Activated CD4-positive, alpha-beta T cell treated with anti-CD3 and anti-CD28 coated beads, Interleukin-2, amount 10 ng/mL, durations not matched to agents 7 days and 5 days (primary cell): ENCODE measurements at regions not wholly inside any gene's neighbourhood (a gene's known extent, or its start where the extent isn't known, plus 50 kb on each side); places are given as distances from the start of the nearest gene placed in this dataset.

Experiments used
- CTCF ChIA-PET: fragments of 350-600 bp; sonication (Branson Sonifier 250); formaldehyde crosslinking; loops from one replicate; lab custom pipeline; 2021; ENCODE audit warnings: antibody characterized with exemption; lab: Charles Lee
- POLR2A ChIA-PET: fragments of 350-600 bp; sonication (Branson Sonifier 250); formaldehyde crosslinking; loops from one replicate; lab custom pipeline; 2021; ENCODE audit warnings: antibody characterized with exemption; lab: Charles Lee
- DNase-seq: peaks from one replicate; pipeline ENCODE4 v3.0.0-alpha.2; 2020
- H3K27ac Mint-ChIP-seq: one replicate; pipeline ENCODE4 v1.8.0; 2021; ENCODE audit warnings: mild to moderate bottlenecking, moderate library complexity, mixed read lengths
- H3K27me3 Mint-ChIP-seq: one replicate; pipeline ENCODE4 v1.8.0; 2021; ENCODE audit warnings: mixed read lengths
- H3K36me3 Mint-ChIP-seq: one replicate; pipeline ENCODE4 v1.8.0; 2021; ENCODE audit warnings: low read depth, mixed read lengths
- H3K4me1 Mint-ChIP-seq: one replicate; pipeline ENCODE4 v1.8.0; 2021; ENCODE audit warnings: mixed read lengths
- H3K4me3 Mint-ChIP-seq: one replicate; pipeline ENCODE4 v1.8.0; 2021; ENCODE audit warnings: mild to moderate bottlenecking, moderate library complexity, mixed read lengths
- H3K9me3 Mint-ChIP-seq: one replicate; pipeline ENCODE4 v1.8.0; 2021; ENCODE audit warnings: mixed read lengths

DNA sequence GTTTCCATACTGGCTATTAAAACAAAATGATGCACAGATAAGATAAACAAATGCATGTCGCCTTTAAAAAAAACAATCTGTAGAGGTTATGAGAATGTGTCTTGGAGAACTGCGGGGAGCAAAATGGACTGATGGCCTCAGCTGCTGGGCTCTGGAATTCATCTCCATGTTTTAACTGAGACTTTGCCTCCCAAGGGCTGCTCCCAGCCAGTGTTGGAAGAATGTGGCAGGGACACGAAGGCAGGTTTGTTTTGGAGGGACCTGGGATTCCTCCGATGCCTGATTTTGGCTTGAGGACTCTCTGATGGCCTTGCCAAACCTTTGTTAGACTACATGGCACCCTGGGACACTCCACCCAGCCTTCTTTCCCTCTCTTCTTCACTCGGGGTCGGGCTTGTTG lies 83.5 kb upstream of the AP1S2 start:
- Mint-ChIP-seq H3K27me3 (peaks cover 4% of the 10 kb centered on the region), H3K36me3 (no peaks in the 10 kb centered on the region), H3K4me3 (no peak overlapping the region), H3K27ac (no peak overlapping the region), H3K9me3 (no peaks in the 10 kb centered on the region), H3K4me1 (no peaks in the 10 kb centered on the region)
- ChIA-PET CTCF (no interaction called here), POLR2A (no interaction called here)
- DNase-seq: no peak

DNA sequence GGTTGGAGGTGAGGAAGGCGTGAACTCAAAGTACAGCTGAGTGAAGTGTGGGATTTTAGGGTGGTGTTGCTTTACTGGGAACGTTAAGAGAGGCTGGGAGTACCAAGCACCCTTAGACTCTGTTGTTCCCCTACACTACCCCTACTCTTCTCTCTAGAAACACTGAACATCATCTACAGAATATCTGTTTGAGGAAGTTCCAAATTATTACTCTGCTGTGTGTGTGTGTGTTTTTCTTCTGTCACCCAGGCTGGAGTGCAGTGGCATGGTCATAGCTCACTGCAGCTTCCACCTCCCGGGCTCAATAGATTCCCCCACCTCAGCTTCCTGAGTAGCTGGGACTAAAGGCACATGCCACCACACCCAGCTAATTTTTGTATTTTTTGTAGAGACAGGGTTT lies 76.7 kb upstream of the AP1S2 start:
- peaks cover 9% of the 10 kb centered on the region for H3K27me3 Mint-ChIP-seq
- no peak for DNase-seq
- no peak overlapping the region for H3K27ac Mint-ChIP-seq
- ChIA-PET POLR2A (no interaction called here), CTCF (no interaction called here)
- H3K36me3 Mint-ChIP-seq: no peaks in the 10 kb centered on the region
- H3K4me1 Mint-ChIP-seq: no peaks in the 10 kb centered on the region
- H3K9me3 Mint-ChIP-seq: no peaks in the 10 kb centered on the region
- H3K4me3 Mint-ChIP-seq: no peak overlapping the region

DNA sequence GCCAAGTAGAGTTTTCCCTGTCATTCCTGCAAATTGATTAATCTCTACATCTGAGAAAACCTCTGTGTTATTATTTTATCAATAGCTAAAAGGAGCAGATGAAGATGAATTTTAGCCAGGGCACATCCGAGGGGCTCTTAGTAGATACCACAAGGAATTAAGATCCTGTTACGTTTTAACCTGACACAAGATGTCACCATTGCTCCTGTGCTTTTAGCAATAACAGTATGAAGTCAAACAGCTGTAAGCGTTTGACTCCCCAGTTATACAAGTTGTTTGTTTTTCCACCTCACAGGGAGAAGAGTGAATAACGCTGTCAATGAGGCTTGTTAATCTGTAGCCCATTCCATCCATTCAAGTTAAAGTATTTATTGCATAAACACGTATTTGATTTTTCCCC lies 76.0 kb upstream of the AP1S2 start:
- Mint-ChIP-seq H3K27me3 (peaks cover 9% of the 10 kb centered on the region), H3K4me3 (no peak overlapping the region), H3K27ac (no peak overlapping the region), H3K9me3 (no peaks in the 10 kb centered on the region), H3K36me3 (no peaks in the 10 kb centered on the region), H3K4me1 (no peaks in the 10 kb centered on the region)
- CTCF ChIA-PET: interaction anchor here (1.5 kb wide), 1 partner anchor 22 kb away, joined by 4 read pairs; no protein-coding TSS in a partner anchor
- POLR2A ChIA-PET: no interaction called here
- DNase-seq: no peak

DNA sequence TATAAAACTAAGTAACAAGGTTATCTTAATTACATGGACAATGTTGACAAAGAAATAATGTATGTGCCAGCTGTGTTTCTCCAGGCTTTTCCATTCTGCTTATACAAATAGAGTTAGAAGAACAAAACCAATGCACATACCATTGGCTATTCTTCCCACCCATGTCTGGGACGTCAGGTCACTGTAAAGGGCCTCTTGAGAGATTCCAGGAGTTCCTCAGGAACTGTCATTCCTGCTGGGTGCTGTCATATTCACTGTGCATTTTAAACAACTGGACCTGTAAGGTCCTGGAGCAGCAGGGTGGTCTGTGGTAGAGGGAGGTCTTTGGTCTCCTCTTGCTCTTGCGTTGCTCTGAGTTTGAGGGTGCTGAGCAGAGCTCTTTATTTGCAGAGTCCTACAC lies 74.6 kb upstream of the AP1S2 start:
- POLR2A ChIA-PET: no interaction called here
- no peak overlapping the region for H3K4me3 Mint-ChIP-seq
- H3K9me3 Mint-ChIP-seq: no peaks in the 10 kb centered on the region
- CTCF ChIA-PET: no interaction called here
- no peaks in the 10 kb centered on the region for H3K4me1 Mint-ChIP-seq
- H3K27me3 Mint-ChIP-seq: peaks cover 10% of the 10 kb centered on the region
- no peak overlapping the region for H3K27ac Mint-ChIP-seq
- H3K36me3 Mint-ChIP-seq: no peaks in the 10 kb centered on the region
- DNase-seq: no peak

DNA sequence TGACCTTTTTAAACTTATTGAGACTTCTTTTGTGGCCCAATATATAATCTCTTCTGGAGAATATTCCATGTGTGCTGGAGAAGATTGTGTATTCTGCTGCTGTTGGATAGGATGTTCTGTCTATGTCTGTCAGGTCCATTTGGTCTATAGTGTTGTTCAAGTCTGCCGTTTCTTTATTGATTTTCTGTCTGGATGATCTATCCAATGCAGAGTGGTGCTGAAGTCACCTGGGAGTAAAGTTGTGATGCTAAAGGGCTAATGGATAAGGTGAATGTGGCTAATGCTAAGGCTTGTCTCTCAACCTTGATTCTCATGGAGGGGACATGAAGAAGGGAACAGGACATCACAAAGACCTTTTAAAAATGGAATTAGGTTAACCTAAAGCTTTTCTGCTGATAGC lies 72.0 kb upstream of the AP1S2 start:
- DNase-seq: no peak
- H3K36me3 Mint-ChIP-seq: no peaks in the 10 kb centered on the region
- H3K27me3 Mint-ChIP-seq: peaks cover 13% of the 10 kb centered on the region
- no peak overlapping the region for H3K4me3 Mint-ChIP-seq
- ChIA-PET POLR2A (no interaction called here), CTCF (no interaction called here)
- no peak overlapping the region for H3K27ac Mint-ChIP-seq
- no peaks in the 10 kb centered on the region for H3K9me3 Mint-ChIP-seq
- H3K4me1 Mint-ChIP-seq: peaks cover 1% of the 10 kb centered on the region

DNA sequence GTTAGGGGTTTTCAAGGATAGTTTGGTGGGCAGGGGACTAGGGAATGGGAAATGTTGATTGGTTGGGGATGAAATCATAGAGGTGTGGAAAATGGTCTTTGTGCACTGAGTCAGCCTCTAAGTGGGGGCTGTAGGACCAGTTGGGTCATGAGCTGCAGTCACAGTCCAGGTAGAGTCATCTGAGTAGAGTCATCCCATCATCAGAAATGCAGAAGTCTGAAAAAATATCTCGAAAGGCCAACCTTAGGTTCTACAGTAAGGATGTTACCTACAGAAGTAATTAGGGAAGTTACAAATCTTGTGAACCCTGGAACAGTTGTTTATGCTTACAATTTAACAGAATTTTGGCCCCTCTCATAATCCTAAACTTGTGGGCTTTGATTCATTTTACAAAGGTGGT lies 63.4 kb upstream of the AP1S2 start:
- peaks cover 2% of the 10 kb centered on the region for H3K4me1 Mint-ChIP-seq
- no peak for DNase-seq
- H3K36me3 Mint-ChIP-seq: no peaks in the 10 kb centered on the region
- no peaks in the 10 kb centered on the region for H3K9me3 Mint-ChIP-seq
- POLR2A ChIA-PET: no interaction called here
- no peak overlapping the region for H3K27ac Mint-ChIP-seq
- H3K4me3 Mint-ChIP-seq: no peak overlapping the region
- CTCF ChIA-PET: no interaction called here
- H3K27me3 Mint-ChIP-seq: peaks cover 12% of the 10 kb centered on the region

DNA sequence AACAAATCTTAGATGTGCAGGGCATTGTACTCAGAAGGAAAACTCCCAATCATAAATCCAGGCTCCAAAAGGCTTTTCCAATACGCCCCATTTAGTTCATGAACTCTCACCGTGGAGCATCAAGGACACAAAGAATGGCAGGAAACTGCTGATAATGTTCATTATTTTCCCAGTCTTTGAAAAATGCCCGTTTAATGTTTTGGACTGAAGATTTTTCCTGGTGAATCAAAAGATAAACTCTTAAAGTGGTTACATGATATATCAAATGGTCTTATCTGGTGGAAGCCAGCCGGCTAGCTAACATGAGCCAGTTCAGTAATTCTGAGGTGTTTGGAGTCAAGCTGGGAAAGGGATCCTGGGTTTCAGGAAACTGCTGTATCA lies 62.1 kb upstream of the AP1S2 start:
- ChIA-PET POLR2A (no interaction called here), CTCF (no interaction called here)

DNA sequence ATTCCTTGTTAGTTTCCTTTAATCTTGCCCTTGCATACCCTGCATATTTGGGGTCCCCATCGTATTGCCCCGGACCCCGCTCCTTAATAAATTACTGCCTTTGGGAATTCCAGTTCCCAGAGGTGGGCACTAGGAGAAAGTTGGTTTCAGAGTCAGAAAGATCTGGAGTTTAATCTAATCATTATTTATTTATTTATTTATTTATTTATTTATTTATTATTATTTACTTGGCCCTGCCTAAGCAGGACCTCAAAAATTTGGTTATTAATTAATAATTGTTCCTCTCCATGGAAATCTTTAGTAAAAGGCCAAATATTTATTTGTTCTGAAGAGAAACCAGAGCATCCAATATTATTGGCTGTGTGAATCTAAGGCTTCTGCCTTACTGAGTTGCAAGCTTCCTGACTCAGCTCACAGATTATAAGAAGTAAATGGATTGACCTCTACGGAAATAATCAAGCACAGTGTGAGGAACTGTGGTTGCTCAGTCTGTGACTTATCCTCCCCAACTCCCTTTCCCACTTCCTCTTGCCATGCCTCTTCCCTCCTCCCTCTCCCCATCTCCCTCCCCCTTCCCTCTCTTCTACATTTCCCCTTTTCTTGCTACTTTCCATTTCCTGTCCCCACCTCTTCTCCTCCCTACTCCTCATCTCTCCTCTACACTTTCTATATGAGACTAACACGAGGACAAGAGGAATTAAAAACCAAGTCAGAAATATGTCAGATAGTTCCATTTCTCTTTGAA lies 61.5 kb upstream of the AP1S2 start:
- no peaks in the 10 kb centered on the region for H3K36me3 Mint-ChIP-seq
- H3K4me3 Mint-ChIP-seq: no peak overlapping the region
- DNase-seq: no peak
- CTCF ChIA-PET: no interaction called here
- POLR2A ChIA-PET: no interaction called here
- no peak overlapping the region for H3K27ac Mint-ChIP-seq
- no peaks in the 10 kb centered on the region for H3K9me3 Mint-ChIP-seq
- peaks cover 12% of the 10 kb centered on the region for H3K27me3 Mint-ChIP-seq
- no peaks in the 10 kb centered on the region for H3K4me1 Mint-ChIP-seq

More for the DNA sequence above, 62.1 kb upstream of the AP1S2 start:
- H3K4me3 Mint-ChIP-seq: no peak overlapping the region
- peaks cover 1% of the 10 kb centered on the region for H3K4me1 Mint-ChIP-seq
- no peak for DNase-seq
- H3K27ac Mint-ChIP-seq: no peak overlapping the region
- peaks cover 12% of the 10 kb centered on the region for H3K27me3 Mint-ChIP-seq
- no peaks in the 10 kb centered on the region for H3K9me3 Mint-ChIP-seq
- H3K36me3 Mint-ChIP-seq: no peaks in the 10 kb centered on the region

DNA sequence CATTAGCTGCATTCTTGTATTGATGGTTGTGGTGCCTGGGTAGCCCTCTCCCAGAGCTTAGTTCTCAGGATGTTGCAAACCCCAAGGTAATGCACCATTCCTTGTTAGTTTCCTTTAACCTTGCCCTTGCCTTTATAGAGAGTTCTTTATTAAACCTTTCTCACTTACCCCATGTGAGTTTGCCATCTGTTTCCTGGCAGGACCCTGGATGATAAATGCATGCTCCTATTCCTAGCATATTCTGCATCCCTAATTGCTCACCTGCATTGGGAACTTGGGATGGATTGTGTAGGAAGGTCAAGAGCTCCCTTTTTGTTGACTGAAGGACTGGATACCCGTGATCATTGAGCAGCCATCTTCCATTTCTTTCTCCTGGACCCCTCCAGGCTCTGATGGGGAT lies 59.9 kb upstream of the AP1S2 start:
- no peaks in the 10 kb centered on the region for H3K36me3 Mint-ChIP-seq
- no peak for DNase-seq
- CTCF ChIA-PET: no interaction called here
- POLR2A ChIA-PET: no interaction called here
- no peak overlapping the region for H3K4me3 Mint-ChIP-seq
- no peaks in the 10 kb centered on the region for H3K4me1 Mint-ChIP-seq
- no peak overlapping the region for H3K27ac Mint-ChIP-seq
- H3K27me3 Mint-ChIP-seq: peaks cover 12% of the 10 kb centered on the region
- no peaks in the 10 kb centered on the region for H3K9me3 Mint-ChIP-seq

DNA sequence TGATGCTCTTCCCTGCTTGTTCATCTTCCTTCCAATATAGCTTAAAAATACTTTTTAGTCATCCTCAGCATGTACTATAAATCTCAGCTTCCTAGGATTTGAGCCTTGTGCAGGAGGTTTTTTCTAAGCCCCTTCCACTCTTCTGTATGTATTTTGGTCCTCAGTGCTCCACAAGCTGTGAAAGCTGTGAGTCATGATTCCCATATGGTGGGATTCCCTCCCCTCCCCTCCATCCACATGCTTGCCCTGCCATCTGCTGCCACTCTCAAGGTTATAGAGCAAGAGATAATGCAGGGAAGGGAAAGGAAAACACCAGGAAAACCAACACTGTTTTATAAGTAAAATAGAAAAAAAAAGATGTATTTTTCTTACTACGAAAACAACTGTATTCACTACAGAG lies 58.5 kb upstream of the AP1S2 start:
- DNase-seq: no peak
- Mint-ChIP-seq H3K27ac (no peak overlapping the region), H3K9me3 (no peaks in the 10 kb centered on the region), H3K36me3 (no peaks in the 10 kb centered on the region), H3K27me3 (peaks cover 12% of the 10 kb centered on the region), H3K4me1 (no peaks in the 10 kb centered on the region), H3K4me3 (no peak overlapping the region)
- POLR2A ChIA-PET: no interaction called here
- CTCF ChIA-PET: no interaction called here

DNA sequence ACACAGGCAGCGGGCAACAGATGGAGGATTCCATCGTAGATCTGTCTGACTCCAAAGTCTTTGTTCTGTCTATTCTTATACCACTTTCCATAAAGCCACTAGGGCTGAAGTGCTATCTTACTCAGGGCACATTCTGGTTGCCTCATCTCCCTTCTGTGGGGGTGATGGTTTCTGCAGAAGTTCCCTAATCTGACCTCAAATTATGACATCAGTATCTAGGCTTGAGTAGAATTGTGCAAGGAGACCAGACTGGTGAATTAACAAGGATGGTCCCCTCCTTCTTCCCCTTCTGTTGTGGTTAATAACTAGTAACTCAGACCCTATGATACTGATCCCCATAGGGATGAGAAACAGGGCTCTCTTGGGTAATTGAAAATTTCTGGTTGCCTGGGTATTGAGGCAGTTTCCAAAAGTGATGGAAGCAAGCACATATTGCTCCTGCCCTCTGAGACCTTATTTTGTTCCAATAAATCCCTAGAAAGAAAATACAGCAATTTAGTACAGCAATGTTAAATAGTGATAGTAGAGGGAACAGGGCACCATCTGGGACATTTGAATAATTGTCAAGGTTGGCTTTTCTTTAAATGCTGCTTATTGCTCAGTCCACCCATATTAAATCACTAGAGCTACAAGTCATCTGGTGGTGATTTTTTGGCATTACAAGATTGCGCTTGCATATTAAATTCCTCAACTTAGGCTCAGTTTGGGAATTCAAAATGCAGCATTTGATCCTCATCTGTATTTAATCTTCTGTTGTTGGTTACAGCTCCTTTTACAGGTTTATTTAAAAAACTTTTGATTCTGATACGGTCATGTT lies 57.3 kb upstream of the AP1S2 start:
- POLR2A ChIA-PET: no interaction called here
- Mint-ChIP-seq H3K27me3 (peaks cover 6% of the 10 kb centered on the region), H3K4me3 (no peak overlapping the region), H3K9me3 (no peaks in the 10 kb centered on the region), H3K4me1 (no peaks in the 10 kb centered on the region), H3K36me3 (no peaks in the 10 kb centered on the region), H3K27ac (no peak overlapping the region)
- CTCF ChIA-PET: no interaction called here
- no peak for DNase-seq

DNA sequence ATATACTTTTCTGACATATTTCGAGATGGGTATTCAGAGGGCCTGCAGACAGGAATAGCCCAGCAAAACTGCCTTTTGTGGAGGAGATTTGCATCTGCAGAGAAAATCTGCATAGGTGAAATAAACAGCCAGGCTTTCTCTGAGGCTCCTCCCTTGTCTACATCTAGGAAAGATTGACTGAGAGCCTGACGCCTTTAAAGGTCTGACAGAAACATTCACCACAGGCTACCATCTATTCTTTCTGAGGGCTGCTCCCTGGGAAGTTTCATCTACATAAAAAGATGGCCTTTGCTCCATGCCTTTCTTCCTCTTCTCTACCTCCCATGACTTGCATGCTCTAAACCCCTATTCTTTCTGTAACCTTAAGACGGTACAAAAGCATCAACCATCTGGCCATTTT lies 55.0 kb upstream of the AP1S2 start:
- Mint-ChIP-seq H3K27me3 (no peaks in the 10 kb centered on the region), H3K36me3 (no peaks in the 10 kb centered on the region), H3K4me3 (no peak overlapping the region), H3K9me3 (no peaks in the 10 kb centered on the region), H3K27ac (peak overlapping the region; percentile 25), H3K4me1 (no peaks in the 10 kb centered on the region)
- no peak for DNase-seq
- POLR2A ChIA-PET: no interaction called here
- CTCF ChIA-PET: no interaction called here

DNA sequence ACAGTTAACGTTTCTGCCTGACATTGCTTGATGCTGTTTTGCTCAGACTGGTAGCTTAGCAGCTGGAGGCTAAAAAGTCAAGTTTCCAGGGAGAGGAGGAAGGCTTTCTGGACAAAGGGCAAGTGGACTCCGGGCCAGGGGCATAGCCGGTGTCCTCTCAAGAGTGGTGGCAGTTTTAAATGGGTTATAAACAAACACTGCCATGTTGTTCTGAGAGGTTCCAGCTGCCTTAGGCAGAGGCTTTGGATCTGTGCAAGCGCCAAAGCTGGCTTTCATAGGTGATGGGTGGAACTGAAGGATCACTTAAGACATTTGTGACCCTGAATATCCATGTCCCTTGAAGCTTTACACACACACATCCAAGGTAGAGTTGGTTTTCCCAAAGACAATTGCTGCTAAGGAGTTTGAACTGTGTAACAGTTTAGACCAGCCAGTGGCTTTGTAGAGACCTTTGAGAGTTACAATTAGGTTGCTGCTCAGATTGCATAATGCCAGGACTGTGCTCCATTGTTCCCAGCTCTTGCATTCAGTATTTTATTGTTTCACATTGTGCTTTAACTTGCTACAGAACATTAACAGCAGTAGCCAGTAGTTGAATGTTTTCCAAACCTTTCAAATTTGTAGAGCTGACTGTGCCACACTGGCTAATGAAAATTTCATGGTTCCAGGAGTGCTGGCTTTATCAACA lies 54.1 kb upstream of the AP1S2 start:
- no peaks in the 10 kb centered on the region for H3K27me3 Mint-ChIP-seq
- H3K36me3 Mint-ChIP-seq: no peaks in the 10 kb centered on the region
- no peak for DNase-seq
- ChIA-PET POLR2A (no interaction called here), CTCF (interaction anchor here (1.3 kb wide), 1 partner anchor 21 kb away, joined by 4 read pairs; no protein-coding TSS in a partner anchor)
- no peaks in the 10 kb centered on the region for H3K9me3 Mint-ChIP-seq
- H3K27ac Mint-ChIP-seq: no peak overlapping the region
- H3K4me1 Mint-ChIP-seq: no peaks in the 10 kb centered on the region
- no peak overlapping the region for H3K4me3 Mint-ChIP-seq
